Fibroblast of skin of right biceps (primary cell): ENCODE measurements at regions not wholly inside any gene's neighbourhood (a gene's known extent, or its start where the extent isn't known, plus 50 kb on each side); places are given as distances from the start of the nearest gene placed in this dataset.
A peak's percentile ranks its signal among the peaks of the same experiment; 100 is the strongest.
"Not testable (repeated sequence)": the region's sequence is repeated elsewhere in the genome, so short reads cannot be mapped to it uniquely, and the experiment has no call there.

ENCODE experiments used
- DNase-seq: peaks from one replicate; pipeline ENCODE4 v3.0.0-alpha.2; 2013

DNA sequence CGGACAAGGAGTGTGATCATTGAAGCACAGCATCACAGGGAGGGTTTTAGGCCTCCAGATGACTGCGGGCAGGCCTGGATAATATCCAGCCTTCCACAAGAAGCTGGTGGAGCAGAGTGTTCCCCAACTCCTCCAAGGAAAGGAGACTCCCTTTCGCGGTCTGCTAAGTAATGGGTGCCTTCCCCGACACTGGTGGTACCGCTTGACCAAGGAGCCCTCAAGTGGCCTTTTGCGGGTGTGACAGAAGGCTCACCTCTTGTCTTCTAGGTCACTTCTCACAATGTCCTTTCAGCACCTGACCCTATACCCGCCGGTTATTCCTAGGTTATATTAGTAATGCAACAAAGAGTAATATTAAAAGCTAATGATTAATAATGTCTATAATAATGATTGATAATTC is 882.4 kb downstream of the DIPK2A start:
- DNase-seq: not testable (repeated sequence)

GRCh38 chr3:144859161-144859560 is 887.5 kb downstream of the DIPK2A start:
- no peak for DNase-seq

- DNase-seq: no peak
Measured at GRCh38 chr3:144864646-144865045, 893.0 kb downstream of the DIPK2A start.

- DNase-seq: no peak
Measured at GRCh38 chr3:144865948-144866347, 894.3 kb downstream of the DIPK2A start.

DNA sequence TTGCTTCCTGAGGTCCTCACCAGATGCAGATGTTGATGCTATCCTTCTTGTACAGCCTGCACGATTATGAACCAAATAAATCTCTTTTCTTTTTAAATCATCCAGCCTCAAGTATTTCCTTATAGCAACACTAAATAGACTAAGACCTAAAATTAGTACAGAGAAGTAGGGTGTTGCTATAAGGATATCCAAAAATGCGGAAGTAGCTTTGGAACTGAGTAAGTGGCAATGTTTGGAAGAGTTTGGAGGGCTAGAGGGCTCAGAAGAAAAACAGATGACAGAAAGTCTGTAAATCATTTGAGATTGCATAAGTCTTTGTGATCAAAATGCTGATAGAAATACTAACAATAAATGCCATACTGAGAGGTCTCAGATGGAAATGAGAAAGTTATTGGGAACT is 894.9 kb downstream of the DIPK2A start:
- peak; percentile 73 for DNase-seq

- peak; percentile 39 for DNase-seq
Measured at GRCh38 chr3:144868506-144868905, 896.9 kb downstream of the DIPK2A start.

- DNase-seq: peak; percentile 6
Measured at GRCh38 chr3:144873066-144873465, 901.4 kb downstream of the DIPK2A start.

GRCh38 chr3:144875211-144875610 is 903.6 kb downstream of the DIPK2A start:
- DNase-seq: peak; percentile 83

- DNase-seq: no peak
Measured at GRCh38 chr3:144877356-144877755, 905.7 kb downstream of the DIPK2A start.

DNA sequence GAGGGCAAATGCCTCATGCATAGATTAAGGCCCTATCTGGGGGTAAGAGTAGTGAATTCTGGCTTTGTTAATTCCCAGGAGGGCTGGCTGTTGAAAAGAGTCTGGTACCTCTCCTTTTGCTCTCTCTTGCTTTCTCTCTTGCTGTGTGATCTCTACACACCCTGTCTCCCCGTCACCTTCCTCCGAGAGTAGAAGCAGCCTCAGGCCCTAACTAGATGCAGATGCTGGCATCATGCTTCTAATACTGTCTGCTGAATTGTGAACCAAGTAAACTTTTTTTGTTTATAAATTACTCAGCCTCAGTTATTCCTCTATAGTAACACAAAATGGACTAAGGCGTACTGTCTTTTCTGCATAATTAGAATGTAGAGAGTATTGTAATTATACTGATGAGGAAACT is 908.1 kb downstream of the DIPK2A start:
- peak; percentile 3 for DNase-seq

- DNase-seq: no peak
Measured at GRCh38 chr3:144893980-144894379, 922.4 kb downstream of the DIPK2A start.

DNA sequence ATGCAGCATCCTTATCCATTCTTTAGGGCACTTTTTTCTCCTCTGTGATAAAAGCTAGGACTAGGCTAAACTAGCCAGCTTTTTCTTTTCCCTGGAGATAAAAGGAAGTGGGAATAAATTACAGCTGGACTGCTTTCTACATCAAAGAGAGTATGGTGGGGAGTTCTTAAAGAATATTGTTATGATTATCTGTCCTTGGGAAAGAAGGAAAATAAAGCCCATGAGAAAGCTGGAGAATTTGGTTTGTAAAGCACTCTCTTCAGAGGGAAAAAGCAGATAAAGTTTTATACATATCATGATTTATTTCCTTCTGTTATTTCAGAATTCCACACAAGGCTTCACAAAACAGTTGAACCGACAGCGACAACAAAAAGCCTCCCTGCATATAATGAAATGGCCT is 923.0 kb downstream of the DIPK2A start:
- no peak for DNase-seq

- DNase-seq: peak; percentile 53
Measured at GRCh38 chr3:144900366-144900765, 928.7 kb downstream of the DIPK2A start.

GRCh38 chr3:144907581-144907980 is 936.0 kb downstream of the DIPK2A start:
- peak; percentile 18 for DNase-seq

DNA sequence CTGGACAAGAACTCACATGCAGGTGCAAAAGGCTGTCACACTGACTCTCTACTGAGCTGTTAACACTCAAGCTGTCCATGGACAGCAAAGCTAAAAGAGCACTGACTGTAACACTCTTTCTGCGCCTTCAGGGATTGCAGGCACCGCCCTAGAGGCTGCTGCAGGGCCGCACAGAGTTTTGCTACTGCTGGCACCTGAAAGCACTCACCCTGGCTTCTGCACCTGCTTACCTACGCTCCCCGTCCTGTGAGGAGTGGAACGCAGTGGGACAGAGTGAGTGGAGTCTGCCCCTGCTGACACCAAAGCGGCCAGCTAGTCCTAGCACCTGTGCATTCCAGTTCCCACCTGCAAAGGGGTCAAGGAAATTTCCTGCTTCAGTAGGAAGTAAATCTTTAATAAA is 941.3 kb downstream of the DIPK2A start:
- DNase-seq: no peak

DNA sequence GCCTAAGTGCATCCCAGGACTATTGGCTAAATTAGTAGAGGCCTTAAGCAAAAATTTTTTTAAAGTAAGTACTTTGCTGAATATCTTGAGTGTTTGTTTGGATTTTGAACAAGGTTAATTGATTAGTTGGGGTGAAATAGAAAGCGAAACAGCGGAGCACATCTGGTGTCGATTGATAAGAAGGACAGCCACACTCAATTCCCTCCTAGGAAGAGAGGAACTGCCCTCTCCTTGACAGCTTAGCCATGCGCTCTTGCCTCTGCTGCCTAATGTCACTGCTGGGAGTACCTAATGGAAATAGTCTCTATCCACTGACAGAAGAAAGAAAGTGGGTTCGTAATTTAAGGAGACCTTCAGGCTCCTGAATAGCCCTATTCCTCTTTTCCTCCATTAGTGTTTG is 943.6 kb downstream of the DIPK2A start:
- no peak for DNase-seq

DNA sequence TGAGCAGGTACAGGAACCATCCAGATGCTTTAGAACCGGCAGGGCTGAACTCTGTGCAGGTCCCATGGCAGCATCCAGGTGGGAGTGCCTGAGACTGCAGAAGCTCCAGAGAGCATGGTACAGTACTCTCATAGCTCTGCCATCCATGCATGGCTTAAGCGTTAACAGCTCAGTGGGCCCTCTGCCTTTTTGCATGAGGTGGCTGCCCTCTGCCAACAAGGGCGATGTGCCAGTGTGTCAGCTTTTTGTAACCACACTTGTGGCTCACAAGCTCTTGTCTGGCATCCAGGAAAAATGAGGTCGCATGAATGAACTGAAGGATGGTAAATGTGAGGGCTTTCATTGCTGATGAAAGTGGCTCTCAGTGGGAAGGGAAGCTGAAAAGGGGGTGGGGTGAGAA is 950.1 kb downstream of the DIPK2A start:
- no peak for DNase-seq

DNA sequence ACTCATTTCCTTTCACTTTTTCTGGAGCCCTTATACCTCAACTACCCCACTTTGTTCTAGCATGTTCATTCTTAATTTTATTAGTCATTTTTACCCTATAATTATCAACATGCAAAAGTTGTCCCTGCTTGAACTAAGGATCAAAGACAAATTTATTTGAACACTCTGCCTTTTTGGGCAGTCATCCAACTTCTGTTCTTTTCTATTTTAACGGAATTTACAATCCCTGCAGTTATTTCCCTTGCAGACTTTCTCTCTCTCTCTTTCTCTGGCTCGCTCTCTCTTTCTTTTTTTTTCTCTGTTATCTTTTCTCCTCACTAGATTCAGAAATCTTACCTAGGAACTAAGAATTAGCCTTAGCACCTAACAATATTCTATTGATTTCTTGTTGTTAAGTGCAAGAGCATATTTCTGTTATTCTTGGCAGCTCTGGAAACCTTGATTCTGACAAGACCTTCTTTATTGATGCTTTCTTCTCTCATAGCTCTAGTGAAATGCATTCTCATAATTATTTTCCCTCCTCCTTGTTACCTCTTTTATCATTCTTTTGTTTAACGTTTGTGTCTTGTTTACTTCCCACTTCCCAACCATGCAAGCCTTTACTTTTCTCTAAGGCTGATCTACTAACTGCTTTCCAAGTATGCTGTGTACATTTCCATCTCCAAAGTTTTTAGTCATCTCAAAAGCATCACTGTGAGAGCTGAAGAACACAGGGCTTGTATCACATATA is 951.6 kb downstream of the DIPK2A start:
- no peak for DNase-seq

- no peak for DNase-seq
Measured at GRCh38 chr3:144930431-144930830, 958.8 kb downstream of the DIPK2A start.

- no peak for DNase-seq
Measured at GRCh38 chr3:144931590-144931989, 960.0 kb downstream of the DIPK2A start.

DNA sequence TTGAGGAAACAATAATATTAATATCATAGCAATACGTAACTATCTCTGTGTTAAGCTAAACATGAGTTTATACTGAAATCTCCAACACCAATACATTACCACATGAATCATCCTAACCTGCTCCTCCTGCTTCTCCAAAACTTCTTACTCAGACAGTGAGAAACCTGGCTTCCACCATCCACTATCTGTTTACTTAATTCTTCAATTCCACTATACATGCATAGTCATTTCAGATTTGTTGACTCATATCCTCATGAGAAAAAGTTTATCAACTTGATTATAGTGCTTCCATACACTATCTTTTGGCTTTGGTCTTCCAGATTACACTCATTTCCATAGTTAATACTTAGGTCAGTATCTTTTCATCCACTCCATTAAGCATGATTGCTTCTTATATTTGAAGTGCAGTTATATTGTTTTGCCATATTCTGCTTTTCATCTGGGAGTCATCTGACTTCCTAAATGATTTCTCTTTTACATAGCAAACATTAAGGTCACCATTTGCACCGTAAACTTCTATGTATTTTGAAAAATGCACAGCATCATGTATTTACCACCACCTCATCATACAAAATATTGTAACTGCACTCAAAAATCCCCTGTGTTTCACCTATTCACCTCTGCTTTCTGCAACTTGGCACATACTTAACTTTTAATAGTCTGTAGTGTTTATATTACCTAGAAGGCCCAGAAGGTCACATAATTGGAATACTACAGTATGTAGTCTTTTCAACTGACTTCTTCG is 970.6 kb downstream of the DIPK2A start:
- DNase-seq: peak; percentile 3

GRCh38 chr3:144942838-144943197 is 971.2 kb downstream of the DIPK2A start:
- no peak for DNase-seq

DNA sequence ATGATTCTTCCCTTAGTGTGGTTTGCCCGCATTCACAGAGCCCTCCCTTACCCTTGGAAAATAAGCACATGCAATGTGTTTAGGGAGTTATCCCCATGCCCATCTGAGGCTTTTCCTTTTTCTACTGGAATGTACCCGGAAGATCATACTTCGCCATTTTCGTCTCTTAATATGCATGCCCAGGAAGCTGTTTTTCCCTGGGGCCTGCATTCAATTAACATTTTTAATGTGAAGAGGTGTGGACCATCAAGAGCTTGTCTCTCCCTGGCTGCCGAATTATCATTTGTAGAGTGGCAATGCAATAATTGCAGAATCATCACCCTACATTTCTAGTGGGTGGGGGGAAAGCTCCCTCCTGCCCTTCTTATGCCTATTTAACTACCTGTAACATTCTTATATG is 976.3 kb downstream of the DIPK2A start:
- DNase-seq: no peak

- DNase-seq: no peak
Measured at GRCh38 chr3:144948711-144949110, 977.1 kb downstream of the DIPK2A start.

- no peak for DNase-seq
Measured at GRCh38 chr3:144953959-144954358, 982.3 kb downstream of the DIPK2A start.
